Transverse colon (tissue), 4 donors: ENCODE measurements at regions not wholly inside any gene's neighbourhood (a gene's known extent, or its start where the extent isn't known, plus 50 kb on each side); places are given as distances from the start of the nearest gene placed in this dataset.

Source experiments
- CTCF ChIP-seq, 5 experiments: fragments of 200-600 bp in 3 of 5; fragments of 450-650 bp in 2 of 5; sonication (generic) in 3 of 5; IDR thresholded peaks; 1 replicate in 2 of 5; 2 replicates in 3 of 5; pipeline ENCODE4 v1.5.1; 2016 to 2017; ENCODE audit warnings: antibody characterized with exemption in 5 of 5, inconsistent platforms in 3 of 5, mild to moderate bottlenecking in 2 of 5, moderate library complexity in 1 of 5
- POLR2A ChIP-seq: fragments of 450-650 bp; IDR thresholded peaks from one replicate; pipeline ENCODE4 v1.6.1; 2016; ENCODE audit warnings: antibody characterized with exemption, mild to moderate bottlenecking, moderate library complexity
- POLR2AphosphoS5 ChIP-seq, 3 donors: sonication (generic); formaldehyde crosslinking; IDR thresholded peaks; one replicate each; pipeline ENCODE4 v1.6.1; 2016; ENCODE audit warnings: antibody characterized with exemption in 3 of 3

- TF ChIP-seq POLR2A (no peak), CTCF (IDR thresholded peaks at IDR 0.05) (no peak), POLR2AphosphoS5 (IDR thresholded peaks at IDR 0.05) (no peak)
Measured at GRCh38 chr9:81860581-81860980, 67.6 kb upstream of the SPATA31D4 start.
